WTC11 (cell line): ENCODE measurements at regions not wholly inside any gene's neighbourhood (a gene's known extent, or its start where the extent isn't known, plus 50 kb on each side); places are given as distances from the start of the nearest gene placed in this dataset.

Experiments used
- ATAC-seq: fragments of 200-7000 bp; cut with Tn5 transposase; 2 replicates; pipeline ENCODE4 v1.10.0; 2021; ENCODE audit warnings: mild to moderate bottlenecking, moderate library complexity
- CTCF ChIA-PET: fragments of 300-600 bp; sonication (Branson Sonifier 250); formaldehyde crosslinking; loops from one replicate; lab custom pipeline; 2021; ENCODE audit warnings: antibody characterized with exemption; lab: Charles Lee
- POLR2A ChIA-PET: fragments of 350-600 bp; sonication (Branson Sonifier 250); formaldehyde crosslinking; loops from one replicate; lab custom pipeline; 2021; ENCODE audit warnings: antibody characterized with exemption; lab: Charles Lee
- DNase-seq: peaks from one replicate; pipeline ENCODE4 v3.0.0; 2021; ENCODE audit warnings: low spot score
- H3K27ac Mint-ChIP-seq: 2 replicates; pipeline ENCODE4 v1.8.0; 2021; ENCODE audit warnings: mixed read lengths
- H3K27me3 Mint-ChIP-seq: 2 replicates; pipeline ENCODE4 v1.8.0; 2021; ENCODE audit warnings: low read depth, mild to moderate bottlenecking, moderate library complexity, mixed read lengths
- H3K36me3 Mint-ChIP-seq: 2 replicates; pipeline ENCODE4 v1.8.0; 2021; ENCODE audit warnings: mixed read lengths
- H3K4me1 Mint-ChIP-seq: 2 replicates; pipeline ENCODE4 v1.8.0; 2022; ENCODE audit warnings: mixed read lengths
- H3K4me3 Mint-ChIP-seq: 2 replicates; pipeline ENCODE4 v1.8.0; 2021; ENCODE audit warnings: mild to moderate bottlenecking, moderate library complexity, mixed read lengths
- H3K9me3 Mint-ChIP-seq: 2 replicates; pipeline ENCODE4 v1.8.0; 2021; ENCODE audit warnings: mixed read lengths
- CBFB ChIP-seq: sonication (generic); formaldehyde crosslinking; IDR thresholded peaks from 2 replicates; pipeline ENCODE4 v1.8.1; 2022; ENCODE audit warnings: mild to moderate bottlenecking, low read depth, missing genetic modification reagents
- ETV6 ChIP-seq: sonication (generic); formaldehyde crosslinking; IDR thresholded peaks from 2 replicates; pipeline ENCODE4 v1.8.1; 2022; ENCODE audit warnings: mild to moderate bottlenecking, missing genetic modification reagents
- FOXK1 ChIP-seq: sonication (generic); formaldehyde crosslinking; IDR thresholded peaks from 2 replicates; pipeline ENCODE4 v1.8.0; 2022; ENCODE audit warnings: mild to moderate bottlenecking, moderate library complexity, missing genetic modification reagents
- GTF2I ChIP-seq: fragments of 250-450 bp; sonication (Bioruptor Pico); conservative IDR thresholded peaks from 2 replicates; pipeline ENCODE4 v1.4.0; 2021; ENCODE audit warnings: mild to moderate bottlenecking
- HMGA2 ChIP-seq: fragments of 250-450 bp; sonication (Bioruptor Pico); IDR thresholded peaks from 2 replicates; pipeline ENCODE4 v1.4.0; 2021; ENCODE audit warnings: mild to moderate bottlenecking, moderate library complexity
- IRF2 ChIP-seq: sonication (generic); formaldehyde crosslinking; IDR thresholded peaks from 2 replicates; pipeline ENCODE4 v1.8.0; 2022; ENCODE audit warnings: low read depth, missing genetic modification reagents, borderline replicate concordance
- NR3C1 ChIP-seq: sonication (generic); formaldehyde crosslinking; conservative IDR thresholded peaks from 2 replicates; pipeline ENCODE4 v1.8.1; 2023; ENCODE audit warnings: low read depth, mild to moderate bottlenecking, missing genetic modification reagents
- RORB ChIP-seq: fragments of 250-450 bp; sonication (Bioruptor Pico); IDR thresholded peaks from 2 replicates; pipeline ENCODE4 v1.9.0; 2021; ENCODE audit warnings: mild to moderate bottlenecking
- SMAD4 ChIP-seq: sonication (generic); formaldehyde crosslinking; IDR thresholded peaks from 2 replicates; pipeline ENCODE4 v1.8.0; 2022; ENCODE audit warnings: mild to moderate bottlenecking, missing genetic modification reagents
- SP1 ChIP-seq: sonication (generic); formaldehyde crosslinking; conservative IDR thresholded peaks from 2 replicates; pipeline ENCODE4 v1.8.1; 2022; ENCODE audit warnings: missing genetic modification reagents
- TEAD4 ChIP-seq: sonication (generic); formaldehyde crosslinking; IDR thresholded peaks from 2 replicates; pipeline ENCODE4 v1.8.0; 2022; ENCODE audit warnings: mild to moderate bottlenecking, missing genetic modification reagents
- ZNF219 ChIP-seq: sonication (generic); formaldehyde crosslinking; IDR thresholded peaks from 2 replicates; pipeline ENCODE4 v1.8.0; 2023; ENCODE audit warnings: missing genetic modification reagents, mild to moderate bottlenecking, borderline replicate concordance
- ZNF423 ChIP-seq: fragments of 250-450 bp; sonication (Bioruptor Pico); IDR thresholded peaks from 2 replicates; pipeline ENCODE4 v2.1.2; 2022; ENCODE audit warnings: mild to moderate bottlenecking, moderate library complexity
- TF ChIP-seq, protein P1 (sequence below): sonication (generic); formaldehyde crosslinking; IDR thresholded peaks from 2 replicates; pipeline ENCODE4 v1.8.0; 2023; ENCODE audit warnings: missing genetic modification reagents, mild to moderate bottlenecking, borderline replicate concordance
- TF ChIP-seq, protein P2 (sequence below): fragments of 250-450 bp; sonication (Bioruptor Pico); conservative IDR thresholded peaks from 2 replicates; pipeline ENCODE4 v1.9.0; 2021; ENCODE audit warnings: mild to moderate bottlenecking
- TF ChIP-seq, protein P3 (sequence below): sonication (generic); formaldehyde crosslinking; IDR thresholded peaks from 2 replicates; pipeline ENCODE4 v1.8.1; 2022; ENCODE audit warnings: low read depth, mild to moderate bottlenecking, moderate library complexity, missing genetic modification reagents, borderline replicate concordance
- TF ChIP-seq, protein P4 (sequence below): sonication (generic); formaldehyde crosslinking; IDR thresholded peaks from 2 replicates; pipeline ENCODE4 v1.8.0; 2022; ENCODE audit warnings: mild to moderate bottlenecking, missing genetic modification reagents
- TF ChIP-seq, protein P5 (sequence below): fragments of 250-450 bp; sonication (Bioruptor Pico); IDR thresholded peaks from 2 replicates; pipeline ENCODE4 v1.9.0; 2021; ENCODE audit warnings: mild to moderate bottlenecking
- TF ChIP-seq, protein P6 (sequence below): fragments of 250-450 bp; sonication (Bioruptor Pico); IDR thresholded peaks from 2 replicates; pipeline ENCODE4 v2.1.2; 2022; ENCODE audit warnings: mild to moderate bottlenecking, moderate library complexity

DNA sequence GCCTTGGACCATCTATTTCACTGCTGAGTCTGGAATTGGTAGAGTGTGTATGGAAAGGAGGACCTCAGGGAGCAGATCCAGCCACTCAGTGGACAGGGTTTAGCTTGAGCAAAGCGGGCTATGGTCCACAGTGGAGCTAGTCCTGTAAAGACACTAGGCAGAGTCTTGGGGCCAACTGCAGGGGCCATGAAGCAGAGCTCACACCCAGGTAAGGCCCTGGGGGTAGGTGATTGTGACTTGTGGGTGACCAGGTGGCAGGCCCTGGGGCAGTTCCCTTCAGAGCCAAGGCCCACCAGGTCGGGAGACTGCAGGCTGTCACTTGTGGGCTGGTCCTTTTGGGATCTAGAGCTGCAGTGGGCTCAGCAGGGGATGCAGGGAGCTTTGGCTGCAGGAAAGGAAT, 80.8 kb upstream of the EPHB3 start:
- TF ChIP-seq SP1 = no peak
- TF ChIP-seq, protein P1, sequence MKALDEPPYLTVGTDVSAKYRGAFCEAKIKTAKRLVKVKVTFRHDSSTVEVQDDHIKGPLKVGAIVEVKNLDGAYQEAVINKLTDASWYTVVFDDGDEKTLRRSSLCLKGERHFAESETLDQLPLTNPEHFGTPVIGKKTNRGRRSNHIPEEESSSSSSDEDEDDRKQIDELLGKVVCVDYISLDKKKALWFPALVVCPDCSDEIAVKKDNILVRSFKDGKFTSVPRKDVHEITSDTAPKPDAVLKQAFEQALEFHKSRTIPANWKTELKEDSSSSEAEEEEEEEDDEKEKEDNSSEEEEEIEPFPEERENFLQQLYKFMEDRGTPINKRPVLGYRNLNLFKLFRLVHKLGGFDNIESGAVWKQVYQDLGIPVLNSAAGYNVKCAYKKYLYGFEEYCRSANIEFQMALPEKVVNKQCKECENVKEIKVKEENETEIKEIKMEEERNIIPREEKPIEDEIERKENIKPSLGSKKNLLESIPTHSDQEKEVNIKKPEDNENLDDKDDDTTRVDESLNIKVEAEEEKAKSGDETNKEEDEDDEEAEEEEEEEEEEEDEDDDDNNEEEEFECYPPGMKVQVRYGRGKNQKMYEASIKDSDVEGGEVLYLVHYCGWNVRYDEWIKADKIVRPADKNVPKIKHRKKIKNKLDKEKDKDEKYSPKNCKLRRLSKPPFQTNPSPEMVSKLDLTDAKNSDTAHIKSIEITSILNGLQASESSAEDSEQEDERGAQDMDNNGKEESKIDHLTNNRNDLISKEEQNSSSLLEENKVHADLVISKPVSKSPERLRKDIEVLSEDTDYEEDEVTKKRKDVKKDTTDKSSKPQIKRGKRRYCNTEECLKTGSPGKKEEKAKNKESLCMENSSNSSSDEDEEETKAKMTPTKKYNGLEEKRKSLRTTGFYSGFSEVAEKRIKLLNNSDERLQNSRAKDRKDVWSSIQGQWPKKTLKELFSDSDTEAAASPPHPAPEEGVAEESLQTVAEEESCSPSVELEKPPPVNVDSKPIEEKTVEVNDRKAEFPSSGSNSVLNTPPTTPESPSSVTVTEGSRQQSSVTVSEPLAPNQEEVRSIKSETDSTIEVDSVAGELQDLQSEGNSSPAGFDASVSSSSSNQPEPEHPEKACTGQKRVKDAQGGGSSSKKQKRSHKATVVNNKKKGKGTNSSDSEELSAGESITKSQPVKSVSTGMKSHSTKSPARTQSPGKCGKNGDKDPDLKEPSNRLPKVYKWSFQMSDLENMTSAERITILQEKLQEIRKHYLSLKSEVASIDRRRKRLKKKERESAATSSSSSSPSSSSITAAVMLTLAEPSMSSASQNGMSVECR (CRISPR knock-in tag) = no peak
- TF ChIP-seq, protein P2, sequence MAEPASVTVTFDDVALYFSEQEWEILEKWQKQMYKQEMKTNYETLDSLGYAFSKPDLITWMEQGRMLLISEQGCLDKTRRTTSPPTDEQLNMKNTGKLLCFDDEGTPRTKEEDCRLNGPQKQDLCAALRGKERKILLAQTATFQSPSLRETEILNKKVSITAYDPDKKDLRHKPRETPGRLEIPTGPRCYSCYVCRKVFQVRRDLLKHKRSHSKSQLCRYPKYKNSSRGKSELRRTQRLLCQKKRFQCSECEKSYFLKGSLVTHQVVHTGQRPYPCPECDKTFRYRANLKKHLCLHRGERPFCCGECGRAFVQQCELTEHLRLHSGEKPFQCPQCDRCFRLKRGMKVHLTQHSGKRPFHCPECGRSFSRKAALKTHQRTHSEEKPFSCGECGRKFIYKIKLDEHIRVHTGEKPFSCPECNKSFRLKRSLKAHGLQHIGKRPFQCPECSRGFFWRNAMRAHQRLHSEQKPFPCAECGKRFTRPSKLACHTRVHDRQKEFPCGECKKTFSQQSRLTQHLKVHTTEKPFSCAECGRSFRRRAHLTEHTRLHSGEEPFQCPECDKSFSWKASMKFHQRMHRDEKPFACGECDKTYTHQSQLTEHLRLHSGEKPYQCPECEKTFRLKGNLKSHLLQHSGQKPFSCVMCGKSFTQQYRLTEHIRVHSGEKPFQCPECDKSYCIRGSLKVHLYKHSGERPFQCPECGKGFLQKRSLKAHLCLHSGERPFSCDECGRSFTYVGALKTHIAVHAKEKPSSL (CRISPR knock-in tag) = no peak
- TF ChIP-seq ZNF423 = no peak
- TF ChIP-seq HMGA2 = no peak
- no peak for TF ChIP-seq ETV6
- TF ChIP-seq, protein P3, sequence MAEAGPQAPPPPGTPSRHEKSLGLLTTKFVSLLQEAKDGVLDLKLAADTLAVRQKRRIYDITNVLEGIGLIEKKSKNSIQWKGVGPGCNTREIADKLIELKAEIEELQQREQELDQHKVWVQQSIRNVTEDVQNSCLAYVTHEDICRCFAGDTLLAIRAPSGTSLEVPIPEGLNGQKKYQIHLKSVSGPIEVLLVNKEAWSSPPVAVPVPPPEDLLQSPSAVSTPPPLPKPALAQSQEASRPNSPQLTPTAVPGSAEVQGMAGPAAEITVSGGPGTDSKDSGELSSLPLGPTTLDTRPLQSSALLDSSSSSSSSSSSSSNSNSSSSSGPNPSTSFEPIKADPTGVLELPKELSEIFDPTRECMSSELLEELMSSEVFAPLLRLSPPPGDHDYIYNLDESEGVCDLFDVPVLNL = no peak
- Mint-ChIP-seq H3K27ac (no peak overlapping the region), H3K36me3 (no peaks in the 10 kb centered on the region), H3K9me3 (no peaks in the 10 kb centered on the region), H3K27me3 (no peaks in the 10 kb centered on the region), H3K4me1 (peaks cover 3% of the 10 kb centered on the region; the same call in 1 of the 2 replicates), H3K4me3 (no peak overlapping the region)
- DNase-seq (no peak), ATAC-seq (no peak)
- CTCF ChIA-PET = interaction anchor here (1.9 to 3.4 kb wide), 3 partner anchors 33 to 59 kb away, joined by 7 to 16 read pairs (median 8); no protein-coding TSS in a partner anchor
- POLR2A ChIA-PET = no interaction called here

DNA sequence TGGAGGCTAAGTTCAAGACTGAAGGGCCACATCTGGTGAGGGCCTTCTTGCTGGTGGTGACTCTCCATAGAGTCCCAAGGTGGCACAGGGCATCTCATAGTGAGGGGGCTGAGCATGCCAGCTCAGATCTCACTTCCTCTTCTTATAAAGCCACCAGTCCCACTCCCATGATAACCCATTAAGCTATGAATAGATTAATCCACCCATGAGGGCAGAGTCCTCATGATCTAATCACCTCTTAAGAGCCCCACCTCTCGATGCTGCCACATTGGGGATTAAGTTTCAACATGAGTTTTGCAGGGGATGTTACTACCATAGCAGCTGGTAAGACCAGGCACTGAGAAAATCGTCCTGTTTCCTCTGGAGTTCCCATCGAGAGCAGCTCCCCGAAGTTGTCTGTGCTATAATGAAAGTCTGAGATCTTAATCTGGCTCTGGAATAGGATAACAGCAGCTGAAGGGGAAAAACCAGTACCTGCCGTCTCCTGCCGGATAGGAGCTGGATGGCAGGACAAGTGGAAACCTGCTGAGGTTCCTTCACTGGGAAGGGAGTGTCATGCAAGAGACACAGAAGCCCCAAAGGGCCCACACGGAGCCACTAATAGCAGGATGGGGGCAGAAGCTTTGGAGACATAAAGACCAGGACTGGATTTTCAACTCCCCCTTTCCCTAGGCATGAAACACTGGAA, 79.5 kb upstream of the EPHB3 start:
- H3K27ac Mint-ChIP-seq = no peak overlapping the region
- no peaks in the 10 kb centered on the region for H3K4me1 Mint-ChIP-seq
- H3K36me3 Mint-ChIP-seq = no peaks in the 10 kb centered on the region
- ChIA-PET CTCF (interaction anchor here (1.1 to 3.4 kb wide), 5 partner anchors 14 to 111 kb away, joined by 3 to 16 read pairs (median 6); partner anchors contain the start of gene EPHB3), POLR2A (interaction anchor here (0.6 kb wide), 1 partner anchor 1201 kb away, joined by 4 read pairs; no protein-coding TSS in a partner anchor)
- no peak for TF ChIP-seq CBFB (CRISPR knock-in tag)
- TF ChIP-seq HMGA2 = no peak
- TF ChIP-seq SMAD4 (CRISPR knock-in tag) = no peak
- TF ChIP-seq TEAD4 (CRISPR knock-in tag) = no peak
- no peak for TF ChIP-seq RORB (CRISPR knock-in tag)
- TF ChIP-seq, protein P4, sequence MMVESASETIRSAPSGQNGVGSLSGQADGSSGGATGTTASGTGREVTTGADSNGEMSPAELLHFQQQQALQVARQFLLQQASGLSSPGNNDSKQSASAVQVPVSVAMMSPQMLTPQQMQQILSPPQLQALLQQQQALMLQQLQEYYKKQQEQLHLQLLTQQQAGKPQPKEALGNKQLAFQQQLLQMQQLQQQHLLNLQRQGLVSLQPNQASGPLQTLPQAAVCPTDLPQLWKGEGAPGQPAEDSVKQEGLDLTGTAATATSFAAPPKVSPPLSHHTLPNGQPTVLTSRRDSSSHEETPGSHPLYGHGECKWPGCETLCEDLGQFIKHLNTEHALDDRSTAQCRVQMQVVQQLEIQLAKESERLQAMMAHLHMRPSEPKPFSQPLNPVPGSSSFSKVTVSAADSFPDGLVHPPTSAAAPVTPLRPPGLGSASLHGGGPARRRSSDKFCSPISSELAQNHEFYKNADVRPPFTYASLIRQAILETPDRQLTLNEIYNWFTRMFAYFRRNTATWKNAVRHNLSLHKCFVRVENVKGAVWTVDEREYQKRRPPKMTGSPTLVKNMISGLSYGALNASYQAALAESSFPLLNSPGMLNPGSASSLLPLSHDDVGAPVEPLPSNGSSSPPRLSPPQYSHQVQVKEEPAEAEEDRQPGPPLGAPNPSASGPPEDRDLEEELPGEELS (CRISPR knock-in tag) = no peak
- TF ChIP-seq, protein P5, sequence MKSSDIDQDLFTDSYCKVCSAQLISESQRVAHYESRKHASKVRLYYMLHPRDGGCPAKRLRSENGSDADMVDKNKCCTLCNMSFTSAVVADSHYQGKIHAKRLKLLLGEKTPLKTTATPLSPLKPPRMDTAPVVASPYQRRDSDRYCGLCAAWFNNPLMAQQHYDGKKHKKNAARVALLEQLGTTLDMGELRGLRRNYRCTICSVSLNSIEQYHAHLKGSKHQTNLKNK (CRISPR knock-in tag) = no peak
- no peak for TF ChIP-seq ZNF219 (CRISPR knock-in tag)
- TF ChIP-seq, protein P6, sequence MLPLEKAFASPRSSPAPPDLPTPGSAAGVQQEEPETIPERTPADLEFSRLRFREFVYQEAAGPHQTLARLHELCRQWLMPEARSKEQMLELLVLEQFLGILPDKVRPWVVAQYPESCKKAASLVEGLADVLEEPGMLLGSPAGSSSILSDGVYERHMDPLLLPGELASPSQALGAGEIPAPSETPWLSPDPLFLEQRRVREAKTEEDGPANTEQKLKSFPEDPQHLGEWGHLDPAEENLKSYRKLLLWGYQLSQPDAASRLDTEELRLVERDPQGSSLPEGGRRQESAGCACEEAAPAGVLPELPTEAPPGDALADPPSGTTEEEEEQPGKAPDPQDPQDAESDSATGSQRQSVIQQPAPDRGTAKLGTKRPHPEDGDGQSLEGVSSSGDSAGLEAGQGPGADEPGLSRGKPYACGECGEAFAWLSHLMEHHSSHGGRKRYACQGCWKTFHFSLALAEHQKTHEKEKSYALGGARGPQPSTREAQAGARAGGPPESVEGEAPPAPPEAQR (CRISPR knock-in tag) = no peak
- no peak for TF ChIP-seq IRF2 (CRISPR knock-in tag)
- no peak for TF ChIP-seq NR3C1
- TF ChIP-seq FOXK1 = no peak
- TF ChIP-seq GTF2I = no peak
- DNase-seq (no peak), ATAC-seq (no peak)
- peaks cover under 1% of the 10 kb centered on the region; the same call in 1 of the 2 replicates for H3K27me3 Mint-ChIP-seq
- H3K4me3 Mint-ChIP-seq = no peak overlapping the region
- H3K9me3 Mint-ChIP-seq = no peaks in the 10 kb centered on the region
